ENCODE measurements at regions not wholly inside any gene's neighbourhood (a gene's known extent, or its start where the extent isn't known, plus 50 kb on each side); places are given as distances from the start of the nearest gene placed in this dataset.

DNA sequence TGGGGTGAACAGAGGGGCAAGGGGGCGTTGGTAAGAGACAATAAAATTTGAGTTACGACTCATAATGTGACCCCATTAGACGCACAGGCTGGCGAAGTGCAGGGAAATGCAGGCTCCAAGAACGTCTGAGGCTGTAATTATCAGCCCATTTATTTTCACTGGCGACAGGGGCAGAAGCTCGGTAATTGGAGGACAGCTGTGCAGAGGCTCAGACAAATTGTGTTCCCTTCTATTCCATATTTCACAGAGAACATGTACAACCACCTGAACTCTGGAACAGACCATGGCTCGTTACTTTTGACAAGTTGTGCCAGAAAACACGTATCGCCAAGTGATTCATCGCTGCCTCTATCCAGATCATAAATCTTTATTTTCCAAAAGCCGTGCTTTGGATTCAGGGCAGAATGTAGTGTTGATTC is 137.3 kb upstream of the FRMD4A start:
- DNase-seq (ENCODE audit: low read depth) = no peak

DNA sequence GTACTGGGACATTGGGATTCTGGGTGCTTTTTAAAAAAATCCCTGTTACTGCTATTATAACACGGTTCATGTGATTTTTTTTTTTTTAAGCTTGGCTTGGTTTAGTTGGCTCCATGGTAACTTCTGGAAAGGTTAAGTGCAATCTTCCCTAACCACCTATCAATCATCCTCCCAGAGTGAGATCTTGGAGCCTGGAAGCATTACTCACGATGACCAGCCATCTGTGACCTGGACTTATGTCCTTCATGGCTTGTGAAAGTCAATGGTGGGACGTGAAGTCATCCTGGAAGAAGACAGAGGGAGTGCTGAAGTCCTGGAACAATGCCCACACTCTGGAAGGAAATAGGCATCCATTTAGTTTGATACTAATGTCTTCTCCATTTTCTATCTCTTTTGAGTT is 135.5 kb upstream of the FRMD4A start:
- DNase-seq (ENCODE audit: low read depth) = no peak

DNA sequence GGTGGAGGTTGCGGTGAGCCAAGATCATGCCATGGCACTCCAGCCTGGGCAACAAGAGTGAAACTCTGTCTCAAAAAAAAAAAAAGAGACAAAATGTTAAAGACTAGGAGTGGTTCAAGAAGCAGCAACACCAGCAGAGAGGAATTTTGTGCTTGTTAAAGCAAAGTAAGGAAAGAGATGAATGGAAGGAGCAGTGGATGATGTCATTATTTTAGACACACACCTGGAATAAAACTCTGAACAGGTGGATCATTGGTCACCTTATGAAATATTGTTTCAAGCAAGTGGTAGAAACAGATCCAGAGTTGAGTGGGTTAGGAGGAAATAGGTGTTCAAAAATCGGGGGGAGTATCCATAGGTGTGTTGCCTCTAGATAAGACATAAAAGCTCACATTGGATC is 129.7 kb upstream of the FRMD4A start:
- DNase-seq (ENCODE audit: low read depth) = no peak

GRCh38 chr10:14459665-14460064 is 128.9 kb upstream of the FRMD4A start:
- DNase-seq (ENCODE audit: low read depth) = no peak

GRCh38 chr10:14456870-14457266 is 126.1 kb upstream of the FRMD4A start:
- no peak for DNase-seq (ENCODE audit: low read depth)

DNA sequence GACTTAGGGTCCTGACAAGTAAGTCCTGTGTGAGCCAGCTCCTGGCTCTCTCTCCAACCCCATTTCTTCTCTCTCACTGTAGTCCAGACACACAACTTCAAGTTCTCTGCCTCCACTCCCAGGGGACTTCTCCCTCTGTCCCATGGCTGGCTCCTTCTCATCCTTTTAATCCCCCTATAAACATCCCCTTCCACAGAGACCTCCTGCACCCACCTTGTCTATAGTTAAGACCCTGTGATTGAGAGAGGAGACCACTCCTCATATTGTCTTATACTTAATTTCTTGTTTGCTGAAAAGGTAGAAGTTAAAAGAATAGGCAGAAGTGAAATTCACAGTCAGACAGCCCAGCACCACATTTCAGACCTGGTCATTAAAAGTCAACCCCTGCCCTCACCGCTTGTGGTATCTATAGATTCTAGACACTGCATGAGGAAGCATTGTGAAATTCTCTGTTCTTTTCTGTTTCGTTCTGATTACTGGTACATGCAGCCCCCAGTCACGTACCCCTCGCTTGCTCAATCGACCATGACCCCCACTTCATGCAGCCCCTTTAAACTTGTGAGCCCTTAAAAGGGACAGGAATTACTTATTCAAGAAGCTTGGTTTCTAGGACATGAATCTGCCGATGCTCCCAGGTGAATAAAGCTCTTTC is 125.6 kb upstream of the FRMD4A start:
- no peak for DNase-seq (ENCODE audit: low read depth)

GRCh38 chr10:14454629-14455028 is 123.9 kb upstream of the FRMD4A start:
- no peak for DNase-seq (ENCODE audit: low read depth)

- no peak for DNase-seq (ENCODE audit: low read depth)
Measured at GRCh38 chr10:14454206-14454605, 123.5 kb upstream of the FRMD4A start.

- DNase-seq (ENCODE audit: low read depth) = no peak
Measured at GRCh38 chr10:14453593-14453992, 122.9 kb upstream of the FRMD4A start.

DNA sequence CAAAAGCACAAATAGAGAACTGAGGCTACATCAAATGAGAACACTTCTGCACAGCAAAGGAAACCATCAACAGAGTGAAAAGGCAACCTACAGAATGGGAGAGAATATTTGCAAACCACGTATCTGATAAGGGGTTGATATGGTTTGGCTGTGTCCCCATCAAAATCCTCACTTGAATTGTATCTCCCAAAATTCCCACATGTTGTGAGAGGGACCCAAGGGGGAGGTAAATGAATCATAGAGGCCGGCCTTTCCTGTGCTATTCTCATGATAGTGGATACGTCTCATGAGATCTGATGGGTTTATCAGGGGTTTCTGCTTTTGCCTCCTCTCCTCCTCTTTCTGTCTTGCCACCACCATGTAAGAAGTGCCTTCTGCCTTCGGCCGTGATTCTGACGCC is 120.6 kb upstream of the FRMD4A start:
- DNase-seq (ENCODE audit: low read depth) = no peak

GRCh38 chr10:14450041-14450491 is 119.3 kb upstream of the FRMD4A start:
- no peak for DNase-seq (ENCODE audit: low read depth)

GRCh38 chr10:14449293-14449815 is 118.6 kb upstream of the FRMD4A start:
- DNase-seq (ENCODE audit: low read depth) = no peak

DNA sequence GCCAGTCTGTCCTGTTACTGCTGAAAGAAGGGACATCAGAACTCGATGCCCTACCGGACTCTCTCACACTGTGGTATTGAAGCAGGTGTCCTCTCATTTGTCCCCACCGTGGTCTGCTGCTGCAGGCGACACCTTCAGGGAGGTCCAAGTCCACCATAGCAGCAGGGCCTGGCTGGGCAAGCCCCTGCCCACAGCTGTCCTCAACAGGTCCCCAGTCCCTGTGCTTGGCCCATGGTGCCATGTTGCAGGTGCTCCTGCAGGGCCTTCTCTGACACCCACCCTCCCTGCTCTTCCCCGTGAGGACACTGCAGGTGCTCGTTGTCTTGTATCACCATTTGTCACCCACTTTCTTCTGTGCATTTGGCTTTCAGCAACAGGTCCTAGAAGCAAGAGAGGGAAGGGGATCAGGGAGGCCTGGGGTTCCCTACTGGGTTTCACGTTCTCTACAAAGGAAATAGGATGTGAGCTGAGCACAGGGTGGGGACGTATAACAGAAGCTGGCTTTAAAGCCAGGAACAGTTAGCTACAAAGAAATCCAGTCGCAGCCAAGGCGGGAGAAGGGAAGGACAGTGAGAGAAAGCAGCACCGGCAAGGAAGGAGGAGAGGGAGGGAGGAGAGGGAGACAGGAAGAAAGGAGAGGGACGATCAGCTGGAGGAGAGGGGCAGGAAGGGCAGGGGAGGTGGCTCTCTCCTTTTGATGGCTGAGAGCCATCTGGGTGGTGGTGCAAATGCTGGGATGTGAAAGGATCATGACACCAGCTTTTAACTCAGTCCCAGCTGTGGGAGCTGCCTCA is 117.7 kb upstream of the FRMD4A start:
- no peak for DNase-seq (ENCODE audit: low read depth)

DNA sequence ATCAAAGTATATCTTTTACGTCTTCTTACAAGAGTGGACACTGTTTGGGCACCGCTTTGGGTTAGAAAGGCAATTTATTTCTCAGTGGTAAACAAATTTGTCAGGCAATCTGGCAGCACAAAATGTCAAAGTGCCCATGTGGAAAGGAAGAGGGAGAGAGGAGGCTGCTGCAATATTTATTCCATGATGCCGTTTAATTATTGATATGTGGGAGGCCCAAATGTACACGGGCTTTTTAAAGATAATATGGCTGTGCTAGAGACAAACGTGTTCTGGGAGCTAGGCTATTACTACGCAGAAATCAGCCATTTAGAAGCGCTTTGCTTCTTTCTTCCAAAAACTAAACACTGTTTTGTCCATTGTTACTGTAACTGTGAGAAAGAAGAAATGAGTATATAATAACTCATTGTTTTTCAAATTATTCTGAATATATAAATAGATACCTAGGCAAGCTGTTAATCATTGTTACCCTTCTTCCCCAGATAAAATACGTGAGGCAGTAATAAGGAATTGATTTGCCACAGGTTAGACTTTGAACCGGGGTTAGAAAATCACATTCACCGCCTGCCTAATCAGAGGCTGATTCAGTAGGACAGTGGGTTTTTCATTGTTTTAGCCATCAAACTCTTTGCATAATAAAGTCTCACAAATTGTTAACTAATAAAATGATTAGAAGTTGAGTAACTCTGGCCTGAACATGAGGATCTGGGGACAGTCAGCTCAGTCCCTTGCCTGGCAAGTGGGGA is 116.5 kb upstream of the FRMD4A start:
- no peak for DNase-seq (ENCODE audit: low read depth)

DNA sequence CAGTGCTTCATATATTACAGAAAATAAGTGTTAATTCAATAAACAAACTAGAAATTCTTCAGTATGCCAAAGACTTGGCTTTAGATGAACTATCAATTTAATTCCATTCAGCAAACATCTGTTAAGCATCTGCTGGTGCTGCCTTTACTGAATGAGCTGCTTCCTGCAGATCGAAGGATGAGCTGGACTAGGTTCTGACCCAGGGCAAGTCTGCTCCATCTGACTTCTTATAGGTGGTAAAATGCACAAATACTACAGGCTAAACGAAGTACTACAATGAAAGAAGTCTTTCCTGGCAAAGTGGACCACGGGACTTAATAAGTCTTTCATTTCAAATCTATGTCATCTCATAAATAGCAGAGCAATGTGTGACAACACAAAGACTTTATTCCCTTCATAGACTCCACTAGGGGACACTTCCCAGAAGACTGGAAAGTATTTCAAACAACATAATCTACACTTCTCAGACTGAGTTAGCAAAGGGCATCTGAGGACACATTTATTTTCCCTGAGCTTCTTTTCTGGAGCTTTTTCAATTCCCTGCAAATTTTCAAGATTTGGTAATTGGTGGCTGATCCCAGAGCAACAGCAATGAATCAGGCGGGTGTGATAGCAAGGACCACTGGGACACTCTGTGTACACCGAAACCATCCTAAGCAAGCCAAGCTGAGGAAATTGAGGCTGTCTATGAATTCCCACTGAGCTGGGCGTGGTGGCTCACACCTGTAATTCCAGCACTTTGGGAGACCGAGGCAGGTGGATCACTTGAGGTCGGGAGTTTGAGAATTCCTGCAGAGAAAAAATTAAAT is 108.9 kb upstream of the FRMD4A start:
- no peak for DNase-seq (ENCODE audit: low read depth)

GRCh38 chr10:14438576-14438975 is 107.9 kb upstream of the FRMD4A start:
- no peak for DNase-seq (ENCODE audit: low read depth)

- no peak for DNase-seq (ENCODE audit: low read depth)
Measured at GRCh38 chr10:14438057-14438456, 107.3 kb upstream of the FRMD4A start.

- DNase-seq (ENCODE audit: low read depth) = no peak
Measured at GRCh38 chr10:14435976-14436632, 105.4 kb upstream of the FRMD4A start.

DNA sequence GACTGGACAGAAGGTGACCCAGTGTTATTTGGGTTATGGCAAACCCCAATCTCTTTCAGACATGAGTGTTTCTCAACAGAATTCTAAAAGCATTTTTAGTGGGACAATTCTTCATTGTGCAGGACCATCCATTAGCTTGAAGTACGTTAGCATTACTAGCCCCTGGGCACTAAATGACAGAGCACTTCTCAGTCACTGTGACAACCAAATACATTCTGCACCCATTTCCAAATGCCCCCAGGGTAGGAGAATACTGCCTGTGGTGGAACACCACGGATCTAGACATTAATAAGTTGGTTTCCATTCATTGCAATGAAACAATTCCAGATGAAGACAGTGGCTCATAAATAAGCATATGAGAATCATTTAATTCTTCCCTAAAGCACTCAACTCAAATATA is 102.4 kb upstream of the FRMD4A start:
- DNase-seq (ENCODE audit: low read depth) = no peak

DNA sequence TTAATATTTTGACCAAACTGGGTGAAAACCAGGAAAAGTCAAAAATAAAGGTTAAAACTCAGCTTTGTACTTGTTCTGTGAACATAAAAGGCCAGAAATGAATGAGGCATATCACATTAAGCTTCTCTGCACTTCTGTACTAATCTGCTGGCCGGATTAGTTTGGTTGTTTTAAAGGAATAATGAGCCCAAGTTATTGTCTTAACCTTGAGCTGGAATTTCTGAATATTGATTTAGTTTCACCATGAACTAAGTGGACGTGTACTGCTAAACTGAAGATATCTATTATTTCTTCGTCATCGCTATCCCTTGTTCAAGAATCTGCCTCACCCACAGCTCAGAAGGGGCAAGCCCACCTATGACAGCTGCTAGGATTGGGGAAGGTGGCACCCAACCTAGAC is 101.1 kb upstream of the FRMD4A start:
- no peak for DNase-seq (ENCODE audit: low read depth)

- no peak for DNase-seq (ENCODE audit: low read depth)
Measured at GRCh38 chr10:14429043-14429700, 98.4 kb upstream of the FRMD4A start.
